Adipocyte (in vitro differentiated cells): ENCODE measurements at regions not wholly inside any gene's neighbourhood (a gene's known extent, or its start where the extent isn't known, plus 50 kb on each side); places are given as distances from the start of the nearest gene placed in this dataset.
"Not testable (repeated sequence)": the region's sequence is repeated elsewhere in the genome, so short reads cannot be mapped to it uniquely, and the experiment has no call there.

ENCODE experiments used
- DNase-seq: peaks from one replicate; pipeline ENCODE4 v3.0.0-alpha.2; 2015; ENCODE audit warnings: low read depth
- H3K27me3 ChIP-seq: replicated peaks from 2 replicates; pipeline ENCODE4 v1.7.0; 2013; ENCODE audit warnings: mild to moderate bottlenecking, low read length, moderate library complexity; ENCODE audit not compliant: control insufficient read depth, insufficient read depth
- H3K36me3 ChIP-seq: 2 replicates; pipeline ENCODE4 v1.7.0; 2013; ENCODE audit warnings: low read length, mild to moderate bottlenecking, moderate library complexity; ENCODE audit not compliant: control insufficient read depth, insufficient read depth, severe bottlenecking
- H3K4me1 ChIP-seq: 2 replicates; pipeline ENCODE4 v1.7.0; 2013; ENCODE audit warnings: mild to moderate bottlenecking, low read length, moderate library complexity; ENCODE audit not compliant: control insufficient read depth, insufficient read depth
- H3K4me3 ChIP-seq: 2 replicates; pipeline ENCODE4 v1.7.0; 2013; ENCODE audit warnings: mild to moderate bottlenecking, low read length, moderate library complexity
- H3K9ac ChIP-seq: 2 replicates; pipeline ENCODE4 v1.7.0; 2013; ENCODE audit warnings: mild to moderate bottlenecking, low read length, moderate library complexity
- H3K9me3 ChIP-seq: 2 replicates; pipeline ENCODE4 v1.7.0; 2013; ENCODE audit warnings: mild to moderate bottlenecking, low read length, moderate library complexity; ENCODE audit not compliant: control insufficient read depth

DNA sequence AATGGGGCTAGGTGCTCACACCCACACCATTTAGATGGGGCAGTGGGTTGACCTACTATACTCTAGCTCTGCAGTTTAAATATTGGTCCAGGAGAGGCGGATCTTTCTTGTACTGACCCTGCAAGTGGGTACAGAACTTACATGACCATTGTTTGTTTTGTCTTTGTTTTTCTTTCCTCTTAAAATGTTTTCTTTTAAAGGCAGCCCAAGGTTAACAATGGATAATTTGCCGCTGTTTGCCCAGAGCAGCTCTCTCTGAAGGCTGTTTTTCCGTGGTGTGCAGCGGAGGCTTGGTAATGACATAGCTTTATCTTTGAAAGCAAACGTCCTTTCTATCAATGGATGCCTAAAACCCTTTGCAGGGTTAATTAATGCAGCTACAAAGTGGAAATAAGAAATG lies 133.3 kb upstream of the MEX3C start:
- no peaks in the 10 kb centered on the region for H3K9me3 ChIP-seq
- no peaks in the 10 kb centered on the region for H3K4me1 ChIP-seq
- H3K9ac ChIP-seq, result no peak overlapping the region
- H3K27me3 ChIP-seq, result peaks cover 4% of the 10 kb centered on the region
- H3K4me3 ChIP-seq, result no peak overlapping the region
- no peak for DNase-seq
- no peaks in the 10 kb centered on the region for H3K36me3 ChIP-seq

DNA sequence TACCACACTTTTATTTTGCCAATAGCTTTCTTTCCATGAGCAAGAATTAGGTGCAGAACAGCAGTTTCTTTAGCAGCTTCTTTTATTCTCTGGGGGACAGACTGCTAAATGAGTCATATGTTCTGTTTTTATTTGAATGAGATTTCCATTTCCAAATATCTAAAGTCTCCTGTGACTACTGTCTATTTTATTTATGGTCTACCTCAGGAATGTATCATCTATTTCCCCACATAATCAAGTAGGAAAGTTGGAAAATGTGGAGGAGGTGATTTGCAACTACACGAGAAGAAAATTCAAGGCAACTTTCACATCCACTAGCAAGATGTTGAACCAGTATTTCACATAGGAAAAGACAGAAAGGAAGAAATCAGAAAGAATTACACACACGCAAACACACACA lies 139.9 kb upstream of the MEX3C start:
- H3K4me1 ChIP-seq, result no peaks in the 10 kb centered on the region
- H3K36me3 ChIP-seq, result no peaks in the 10 kb centered on the region
- DNase-seq, result no peak
- H3K9me3 ChIP-seq, result no peaks in the 10 kb centered on the region
- no peak overlapping the region for H3K9ac ChIP-seq
- peaks cover 22% of the 10 kb centered on the region for H3K27me3 ChIP-seq
- no peak overlapping the region for H3K4me3 ChIP-seq

DNA sequence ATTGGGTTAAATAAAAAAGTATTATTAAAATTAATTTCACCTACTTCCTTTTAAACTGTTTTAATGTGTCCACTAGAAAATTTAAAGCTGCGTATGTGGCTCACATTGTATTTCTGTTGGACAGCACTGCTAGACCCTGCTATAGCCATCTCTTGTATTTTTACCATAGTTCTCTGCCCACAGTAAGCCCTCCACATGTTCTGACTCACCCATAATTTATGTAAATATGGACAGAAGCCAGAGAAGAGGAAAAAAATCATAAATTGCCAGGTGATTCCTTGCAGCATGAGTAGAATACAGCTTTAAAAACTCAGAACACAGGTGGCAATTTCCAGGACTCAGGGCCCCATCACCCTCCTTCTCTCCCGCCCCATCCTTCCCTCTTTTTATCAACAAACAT lies 142.4 kb upstream of the MEX3C start:
- H3K9ac ChIP-seq, result no peak overlapping the region
- H3K9me3 ChIP-seq, result peaks cover under 1% of the 10 kb centered on the region
- DNase-seq, result no peak
- no peaks in the 10 kb centered on the region for H3K36me3 ChIP-seq
- no peak overlapping the region for H3K4me3 ChIP-seq
- peaks cover 22% of the 10 kb centered on the region for H3K27me3 ChIP-seq
- no peaks in the 10 kb centered on the region for H3K4me1 ChIP-seq

DNA sequence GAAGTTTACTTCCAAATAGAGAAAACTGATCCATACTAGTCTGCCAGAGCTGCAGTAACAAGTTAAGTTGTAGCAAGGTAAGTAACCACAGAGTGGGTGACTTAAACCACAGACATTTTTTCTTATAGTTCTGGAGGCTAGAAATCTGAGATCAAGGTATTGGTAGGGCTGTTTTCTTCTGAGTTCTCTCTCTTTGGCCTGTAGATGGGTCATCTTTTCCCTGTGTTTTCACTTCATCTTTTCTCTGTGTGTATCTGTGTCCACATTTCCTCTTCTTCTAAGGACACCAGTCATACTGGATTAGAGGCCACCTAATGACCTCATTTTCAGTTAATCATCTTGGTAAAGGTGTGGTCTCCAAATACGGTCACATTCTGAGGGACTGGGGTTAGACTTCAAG lies 142.9 kb upstream of the MEX3C start:
- Histone ChIP-seq H3K9me3 (peaks cover 4% of the 10 kb centered on the region), H3K36me3 (no peaks in the 10 kb centered on the region), H3K9ac (no peak overlapping the region), H3K27me3 (peaks cover 22% of the 10 kb centered on the region), H3K4me3 (no peak overlapping the region), H3K4me1 (no peaks in the 10 kb centered on the region)
- no peak for DNase-seq

DNA sequence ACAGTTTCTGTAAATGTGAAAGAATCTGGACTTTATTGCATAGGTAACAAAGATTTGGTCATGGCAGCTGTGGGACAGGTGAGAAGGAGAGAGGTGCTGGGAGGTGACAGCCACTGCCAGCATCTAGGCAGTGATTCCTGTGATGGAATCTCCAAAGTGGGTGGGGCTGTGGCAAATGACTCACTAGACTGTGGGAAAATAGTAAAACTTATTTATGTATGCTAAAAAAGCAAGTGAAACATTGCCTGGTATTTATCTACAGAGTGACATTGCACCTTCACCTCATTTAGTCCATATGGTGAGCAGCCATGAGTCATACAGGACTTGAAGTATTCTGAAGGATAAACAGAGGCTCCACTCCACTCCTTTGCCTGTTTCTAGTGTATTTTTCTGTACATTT lies 145.3 kb upstream of the MEX3C start:
- DNase-seq, result peak; percentile 4
- Histone ChIP-seq H3K4me1 (no peaks in the 10 kb centered on the region), H3K27me3 (peaks cover 29% of the 10 kb centered on the region), H3K9me3 (peaks cover 4% of the 10 kb centered on the region), H3K36me3 (no peaks in the 10 kb centered on the region), H3K9ac (no peak overlapping the region), H3K4me3 (no peak overlapping the region)

DNA sequence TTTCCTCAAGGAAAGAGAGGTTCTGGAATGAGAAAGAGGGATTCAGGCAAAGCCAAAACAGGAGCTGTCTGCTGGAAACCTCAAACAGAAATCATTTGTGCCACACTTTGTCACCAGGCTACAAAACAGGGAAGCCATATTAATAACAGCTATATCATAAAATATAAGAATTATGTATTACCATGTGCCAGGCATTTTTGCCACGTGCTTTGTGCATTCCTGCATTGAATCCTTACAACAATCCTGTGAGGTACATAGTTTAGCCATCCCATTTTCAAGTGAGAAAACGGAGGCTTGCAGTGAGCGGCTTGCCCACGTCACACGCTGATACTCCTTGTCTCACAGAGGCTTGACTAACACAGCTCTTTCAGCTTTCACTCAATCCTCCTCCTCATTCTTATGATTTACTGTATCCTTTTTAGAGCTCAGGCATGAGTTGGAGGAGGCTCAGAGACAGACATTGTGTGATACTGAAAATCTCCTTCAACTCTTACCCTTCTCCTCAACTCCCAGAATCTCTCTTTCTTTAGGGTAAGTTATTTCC lies 148.4 kb upstream of the MEX3C start:
- H3K4me3 ChIP-seq, result no peak overlapping the region
- H3K36me3 ChIP-seq, result no peaks in the 10 kb centered on the region
- no peaks in the 10 kb centered on the region for H3K4me1 ChIP-seq
- H3K27me3 ChIP-seq, result peaks cover 25% of the 10 kb centered on the region
- DNase-seq, result no peak
- peaks cover 4% of the 10 kb centered on the region for H3K9me3 ChIP-seq
- H3K9ac ChIP-seq, result no peak overlapping the region

DNA sequence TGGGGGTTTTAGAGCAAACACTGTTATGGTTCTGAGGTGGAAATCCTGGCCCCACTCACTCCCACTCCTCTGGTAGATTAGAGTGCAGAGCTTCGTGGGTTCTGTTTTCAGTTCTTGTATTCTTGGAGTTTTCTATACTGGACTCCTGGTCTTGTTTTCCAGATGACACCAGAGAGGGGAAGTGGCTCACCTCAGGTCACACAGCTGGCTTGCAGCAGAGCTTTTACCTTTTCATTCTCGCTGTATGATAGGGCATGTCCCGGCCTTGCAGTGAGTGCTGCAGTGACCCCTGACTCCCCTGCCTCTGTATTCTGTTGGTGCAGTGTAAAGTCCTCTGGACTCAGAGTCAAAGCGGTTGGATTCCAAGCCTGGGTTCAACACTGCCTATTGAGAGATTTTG lies 148.9 kb upstream of the MEX3C start:
- Histone ChIP-seq H3K36me3 (no peaks in the 10 kb centered on the region), H3K4me3 (no peak overlapping the region), H3K9me3 (peaks cover 4% of the 10 kb centered on the region), H3K4me1 (no peaks in the 10 kb centered on the region), H3K9ac (no peak overlapping the region), H3K27me3 (peaks cover 25% of the 10 kb centered on the region)
- no peak for DNase-seq

DNA sequence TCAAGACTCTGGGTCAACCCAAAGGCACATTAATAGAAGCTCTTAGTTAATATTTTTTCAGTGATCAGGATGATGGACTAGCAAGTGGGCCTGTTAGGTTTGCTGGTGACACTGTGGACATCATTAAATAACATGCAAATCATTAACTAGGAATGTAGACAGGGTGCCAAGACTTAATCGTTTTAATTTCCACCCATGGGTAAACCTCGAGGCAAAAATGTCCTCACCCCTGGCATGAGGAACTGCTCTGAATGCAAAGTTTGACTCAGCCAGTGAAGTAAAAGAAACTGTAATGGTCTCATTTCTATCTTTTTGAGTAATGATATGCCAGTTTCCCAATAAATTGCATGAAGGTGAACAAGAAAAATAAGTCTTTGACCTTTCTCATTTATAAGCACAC lies 152.6 kb upstream of the MEX3C start:
- Histone ChIP-seq H3K27me3 (peaks cover 17% of the 10 kb centered on the region), H3K9me3 (peaks cover 1% of the 10 kb centered on the region), H3K9ac (no peak overlapping the region), H3K36me3 (no peaks in the 10 kb centered on the region), H3K4me3 (no peak overlapping the region), H3K4me1 (no peaks in the 10 kb centered on the region)
- no peak for DNase-seq

DNA sequence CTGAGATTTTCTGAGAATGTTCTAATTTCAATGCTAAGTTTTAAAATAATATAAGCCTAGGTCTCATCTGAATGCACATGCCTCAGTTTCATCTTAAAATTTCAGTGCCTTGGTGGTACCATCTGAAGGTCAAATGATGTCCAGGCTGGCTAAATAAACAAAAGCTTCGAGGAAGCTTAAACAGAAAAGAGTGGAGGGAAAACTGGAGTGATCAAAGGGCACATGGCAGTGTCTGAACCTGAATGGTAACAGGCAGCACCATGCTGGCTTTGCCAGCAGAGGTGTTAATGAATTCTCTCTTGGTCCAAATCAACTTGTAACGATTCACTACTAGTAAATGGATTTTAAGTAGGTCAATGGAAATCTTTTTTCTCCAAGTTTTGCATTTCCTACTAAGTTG lies 158.4 kb upstream of the MEX3C start:
- Histone ChIP-seq H3K9ac (no peak overlapping the region), H3K4me1 (no peaks in the 10 kb centered on the region), H3K27me3 (peaks cover 4% of the 10 kb centered on the region), H3K9me3 (no peaks in the 10 kb centered on the region), H3K36me3 (no peaks in the 10 kb centered on the region), H3K4me3 (no peak overlapping the region)
- no peak for DNase-seq

DNA sequence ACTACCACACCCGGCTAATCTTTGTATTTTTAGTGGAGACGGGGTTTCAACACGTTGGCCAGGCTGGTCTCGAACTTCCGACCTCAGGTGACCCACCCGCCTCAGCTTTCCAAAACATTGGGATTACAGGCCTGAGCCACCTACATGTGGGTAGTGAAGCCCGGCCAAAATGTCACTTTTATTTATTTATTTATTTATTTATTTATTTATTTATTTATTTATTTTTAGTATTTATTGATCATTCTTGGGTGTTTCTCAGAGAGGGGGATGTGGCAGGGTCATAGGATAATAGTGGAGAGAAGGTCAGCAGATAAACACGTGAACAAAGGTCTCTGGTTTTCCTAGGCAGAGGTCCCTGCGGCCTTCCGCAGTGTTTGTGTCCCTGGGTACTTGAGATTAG lies 162.8 kb upstream of the MEX3C start:
- H3K4me3 ChIP-seq, H3K36me3 ChIP-seq, H3K4me1 ChIP-seq, DNase-seq, H3K27me3 ChIP-seq, H3K9me3 ChIP-seq, H3K9ac ChIP-seq: not testable (repeated sequence)

DNA sequence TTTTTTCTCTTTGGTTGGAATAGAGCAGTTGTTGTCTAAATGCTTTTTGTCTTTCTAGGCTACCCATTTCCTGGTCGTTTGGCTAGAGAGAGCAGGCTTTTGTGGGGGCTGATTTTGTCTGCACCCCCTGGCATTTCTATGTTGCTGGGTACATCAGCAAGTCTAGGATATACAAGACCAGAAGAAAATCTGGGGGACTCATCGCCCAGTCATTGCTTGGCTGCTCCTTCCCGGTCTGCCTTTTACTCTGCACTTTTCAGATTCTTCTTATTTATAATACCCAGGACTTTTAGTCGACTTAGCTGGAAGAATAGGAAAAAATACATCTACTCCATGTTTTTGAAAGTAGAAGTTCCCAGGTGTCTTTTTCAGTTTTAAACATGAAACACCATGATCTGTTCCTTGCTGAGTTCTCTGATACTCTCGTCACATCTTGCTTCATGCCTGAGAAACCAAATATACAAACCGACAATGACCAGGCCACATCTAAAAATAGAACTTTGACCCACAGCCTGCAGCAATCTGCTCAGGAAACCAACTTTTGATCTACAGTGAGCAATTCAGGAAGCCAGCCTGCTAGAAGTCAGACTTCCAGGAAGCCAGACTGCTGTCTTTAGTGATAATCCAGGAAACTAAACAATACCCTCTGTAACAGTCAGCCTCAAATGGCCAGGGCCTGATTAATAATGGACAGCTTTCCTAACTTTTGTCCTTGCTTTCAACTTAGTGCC lies 163.8 kb upstream of the MEX3C start:
- peaks cover 4% of the 10 kb centered on the region for H3K27me3 ChIP-seq
- no peak for DNase-seq
- no peaks in the 10 kb centered on the region for H3K36me3 ChIP-seq
- H3K9me3 ChIP-seq, result no peaks in the 10 kb centered on the region
- H3K4me3 ChIP-seq, result no peak overlapping the region
- no peaks in the 10 kb centered on the region for H3K4me1 ChIP-seq
- H3K9ac ChIP-seq, result no peak overlapping the region

DNA sequence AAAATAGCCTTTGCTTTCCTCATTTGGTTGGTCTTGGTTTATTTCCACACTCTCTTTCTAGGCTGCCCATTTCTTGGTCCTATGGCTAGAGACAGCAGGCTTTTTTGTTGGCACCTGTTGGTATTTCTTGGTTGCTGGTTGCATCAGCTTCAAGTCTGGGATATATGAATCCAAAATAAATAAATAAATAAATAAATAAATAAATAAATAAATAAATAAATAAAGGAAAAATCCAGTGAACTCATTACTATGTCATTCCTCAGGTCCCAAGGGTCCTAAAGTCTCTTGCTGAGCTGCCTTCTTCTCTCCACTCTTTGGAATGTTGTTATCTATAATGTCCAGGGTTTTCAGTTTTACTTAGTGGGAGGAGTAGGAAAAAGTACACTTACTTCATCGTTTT lies 165.9 kb upstream of the MEX3C start:
- H3K4me1 ChIP-seq, result no peaks in the 10 kb centered on the region
- DNase-seq, result no peak
- H3K9ac ChIP-seq, result no peak overlapping the region
- H3K4me3 ChIP-seq, result no peak overlapping the region
- H3K27me3 ChIP-seq, result peaks cover 4% of the 10 kb centered on the region
- no peaks in the 10 kb centered on the region for H3K36me3 ChIP-seq
- no peaks in the 10 kb centered on the region for H3K9me3 ChIP-seq
